ENCODE measurements at regions not wholly inside any gene's neighbourhood (a gene's known extent, or its start where the extent isn't known, plus 50 kb on each side); places are given as distances from the start of the nearest gene placed in this dataset.

DNA sequence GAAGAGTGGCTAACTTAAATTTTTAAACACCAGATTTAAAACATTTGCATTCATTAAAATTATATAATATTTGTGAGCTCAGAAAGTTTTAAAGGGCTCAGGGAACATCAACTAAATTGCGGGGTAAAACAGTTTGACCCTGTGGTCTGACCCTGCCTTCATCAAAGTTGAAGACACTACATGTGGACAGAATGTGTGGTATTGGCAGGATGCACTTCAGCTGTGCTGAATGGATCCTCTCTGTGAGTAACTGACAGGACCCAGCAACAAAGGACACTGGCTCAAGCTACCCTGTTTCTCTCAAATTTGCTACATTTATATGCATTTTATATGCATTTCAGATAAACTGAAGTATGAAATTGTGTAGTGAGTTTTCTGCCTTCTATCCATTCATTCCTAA, 288.5 kb downstream of the ZNF608 start:
- H3K27ac ChIP-seq (ENCODE audit: extremely low read depth, low read depth, low read length), result no peak overlapping the region
- ChIA-PET POLR2A (no interaction called here), CTCF (interaction anchor here (0.6 kb wide), 1 partner anchor 694 kb away, joined by 3 read pairs; no protein-coding TSS in a partner anchor)

DNA sequence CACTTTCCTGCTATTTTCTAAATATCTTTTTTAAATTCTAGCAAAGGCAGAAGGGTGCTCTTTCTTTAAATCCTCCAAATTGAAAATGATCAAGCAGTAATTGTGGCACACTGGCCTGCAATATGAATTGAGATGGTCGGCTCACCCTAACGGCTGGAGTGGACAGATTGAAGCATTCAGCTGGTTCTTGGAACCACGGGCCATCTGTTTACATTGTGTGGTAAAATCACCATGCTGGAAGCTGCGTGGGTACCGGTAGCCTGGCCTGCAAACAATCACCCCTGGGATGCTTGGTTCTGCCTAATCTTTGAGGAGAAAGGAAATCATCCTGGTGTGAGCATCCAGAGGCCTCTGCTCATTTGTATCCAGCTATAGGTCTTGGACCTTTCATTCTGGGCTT, 289.3 kb downstream of the ZNF608 start:
- ChIA-PET CTCF (no interaction called here), POLR2A (no interaction called here)
- Histone ChIP-seq H3K9me3 (ENCODE audit: control insufficient read depth, insufficient read depth, low read depth, low read length) (no peaks in the 10 kb centered on the region), H3K27ac (ENCODE audit: extremely low read depth, low read depth, low read length) (no peak overlapping the region), H3K36me3 (ENCODE audit: control insufficient read depth in 2 of 2, insufficient read depth in 1 of 2, low read length in 2 of 2) (no peaks in the 10 kb centered on the region), H3K4me3 (ENCODE audit: low read depth, low read length) (no peak overlapping the region), H3K4me1 (ENCODE audit: control insufficient read depth, insufficient read depth, low read length) (no peaks in the 10 kb centered on the region)
- no peak for TF ChIP-seq ZNF510 (tag by site-specific recombination; IDR thresholded peaks at IDR 0.05; ENCODE audit: insufficient replicate concordance)
- no peak for TF ChIP-seq ZNF792 (tag by site-specific recombination; IDR thresholded peaks at IDR 0.05)
- TF ChIP-seq, protein P1, sequence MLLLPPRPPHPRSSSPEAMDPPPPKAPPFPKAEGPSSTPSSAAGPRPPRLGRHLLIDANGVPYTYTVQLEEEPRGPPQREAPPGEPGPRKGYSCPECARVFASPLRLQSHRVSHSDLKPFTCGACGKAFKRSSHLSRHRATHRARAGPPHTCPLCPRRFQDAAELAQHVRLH (tag by site-specific recombination; IDR thresholded peaks at IDR 0.05), result no peak
- TF ChIP-seq, protein P2, sequence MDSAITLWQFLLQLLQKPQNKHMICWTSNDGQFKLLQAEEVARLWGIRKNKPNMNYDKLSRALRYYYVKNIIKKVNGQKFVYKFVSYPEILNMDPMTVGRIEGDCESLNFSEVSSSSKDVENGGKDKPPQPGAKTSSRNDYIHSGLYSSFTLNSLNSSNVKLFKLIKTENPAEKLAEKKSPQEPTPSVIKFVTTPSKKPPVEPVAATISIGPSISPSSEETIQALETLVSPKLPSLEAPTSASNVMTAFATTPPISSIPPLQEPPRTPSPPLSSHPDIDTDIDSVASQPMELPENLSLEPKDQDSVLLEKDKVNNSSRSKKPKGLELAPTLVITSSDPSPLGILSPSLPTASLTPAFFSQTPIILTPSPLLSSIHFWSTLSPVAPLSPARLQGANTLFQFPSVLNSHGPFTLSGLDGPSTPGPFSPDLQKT (IDR thresholded peaks at IDR 0.05; ENCODE audit: borderline replicate concordance, low read depth, low read length), result no peak
- no peak for TF ChIP-seq ZNF514 (tag by site-specific recombination; IDR thresholded peaks at IDR 0.05)
- no peak for TF ChIP-seq GLIS2 (tag by site-specific recombination; IDR thresholded peaks at IDR 0.05)
- TF ChIP-seq YY1 (tag by site-specific recombination; IDR thresholded peaks at IDR 0.05), result no peak
- no peak for TF ChIP-seq ZNF24 (tag by site-specific recombination; IDR thresholded peaks at IDR 0.05)
- no peak for TF ChIP-seq ZIC2 (tag by site-specific recombination; IDR thresholded peaks at IDR 0.05)
- TF ChIP-seq ZNF48 (tag by site-specific recombination; IDR thresholded peaks at IDR 0.05), result no peak
- no peak for TF ChIP-seq ZNF174 (tag by site-specific recombination; IDR thresholded peaks at IDR 0.05)

More for the DNA sequence above, 288.5 kb downstream of the ZNF608 start:
- Histone ChIP-seq H3K4me1 (ENCODE audit: control insufficient read depth, insufficient read depth, low read length) (no peaks in the 10 kb centered on the region), H3K36me3 (ENCODE audit: control insufficient read depth in 2 of 2, insufficient read depth in 1 of 2, low read length in 2 of 2) (no peaks in the 10 kb centered on the region), H3K4me3 (ENCODE audit: low read depth, low read length) (no peak overlapping the region), H3K9me3 (ENCODE audit: control insufficient read depth, insufficient read depth, low read depth, low read length) (no peaks in the 10 kb centered on the region)
- TF ChIP-seq HOXC10 (CRISPR knock-in tag; IDR thresholded peaks at IDR 0.05) (no peak), ZNF544 (tag by site-specific recombination; IDR thresholded peaks at IDR 0.05) (no peak), ZNF132 (tag by site-specific recombination; IDR thresholded peaks at IDR 0.05; ENCODE audit: borderline replicate concordance) (no peak), ZNF146 (tag by site-specific recombination; IDR thresholded peaks at IDR 0.05) (no peak), ZNF121 (tag by site-specific recombination; IDR thresholded peaks at IDR 0.05) (no peak), ZNF791 (tag by site-specific recombination; IDR thresholded peaks at IDR 0.05) (no peak)
- TF ChIP-seq, protein P3, sequence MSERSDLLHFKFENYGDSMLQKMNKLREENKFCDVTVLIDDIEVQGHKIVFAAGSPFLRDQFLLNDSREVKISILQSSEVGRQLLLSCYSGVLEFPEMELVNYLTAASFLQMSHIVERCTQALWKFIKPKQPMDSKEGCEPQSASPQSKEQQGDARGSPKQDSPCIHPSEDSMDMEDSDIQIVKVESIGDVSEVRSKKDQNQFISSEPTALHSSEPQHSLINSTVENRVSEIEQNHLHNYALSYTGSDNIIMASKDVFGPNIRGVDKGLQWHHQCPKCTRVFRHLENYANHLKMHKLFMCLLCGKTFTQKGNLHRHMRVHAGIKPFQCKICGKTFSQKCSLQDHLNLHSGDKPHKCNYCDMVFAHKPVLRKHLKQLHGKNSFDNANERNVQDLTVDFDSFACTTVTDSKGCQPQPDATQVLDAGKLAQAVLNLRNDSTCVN (tag by site-specific recombination; optimal IDR thresholded peaks at IDR 0.05), result no peak
- TF ChIP-seq, protein P4, sequence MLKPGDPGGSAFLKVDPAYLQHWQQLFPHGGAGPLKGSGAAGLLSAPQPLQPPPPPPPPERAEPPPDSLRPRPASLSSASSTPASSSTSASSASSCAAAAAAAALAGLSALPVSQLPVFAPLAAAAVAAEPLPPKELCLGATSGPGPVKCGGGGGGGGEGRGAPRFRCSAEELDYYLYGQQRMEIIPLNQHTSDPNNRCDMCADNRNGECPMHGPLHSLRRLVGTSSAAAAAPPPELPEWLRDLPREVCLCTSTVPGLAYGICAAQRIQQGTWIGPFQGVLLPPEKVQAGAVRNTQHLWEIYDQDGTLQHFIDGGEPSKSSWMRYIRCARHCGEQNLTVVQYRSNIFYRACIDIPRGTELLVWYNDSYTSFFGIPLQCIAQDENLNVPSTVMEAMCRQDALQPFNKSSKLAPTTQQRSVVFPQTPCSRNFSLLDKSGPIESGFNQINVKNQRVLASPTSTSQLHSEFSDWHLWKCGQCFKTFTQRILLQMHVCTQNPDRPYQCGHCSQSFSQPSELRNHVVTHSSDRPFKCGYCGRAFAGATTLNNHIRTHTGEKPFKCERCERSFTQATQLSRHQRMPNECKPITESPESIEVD (tag by site-specific recombination; IDR thresholded peaks at IDR 0.05), result no peak

DNA sequence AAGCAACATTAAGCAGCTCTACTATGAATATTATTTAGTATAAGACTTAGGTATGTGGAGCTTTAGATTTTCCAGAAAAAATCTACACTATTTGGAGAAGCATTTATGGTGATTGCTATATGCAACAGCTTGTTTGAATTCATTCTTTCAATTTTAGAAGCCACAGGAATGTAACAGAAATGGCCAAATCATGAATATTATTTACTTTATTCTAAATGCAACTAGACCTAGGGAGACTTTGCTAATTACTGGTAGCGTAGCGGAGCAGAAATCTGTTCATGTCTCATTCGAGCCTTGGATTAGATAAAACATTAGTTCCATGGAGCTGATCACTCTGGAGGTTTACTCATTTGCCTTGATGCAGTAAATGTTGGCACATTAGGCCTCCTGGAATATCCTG, 290.2 kb downstream of the ZNF608 start:
- Histone ChIP-seq H3K4me3 (ENCODE audit: low read depth, low read length) (no peak overlapping the region), H3K4me1 (ENCODE audit: control insufficient read depth, insufficient read depth, low read length) (no peaks in the 10 kb centered on the region), H3K9me3 (ENCODE audit: control insufficient read depth, insufficient read depth, low read depth, low read length) (no peaks in the 10 kb centered on the region), H3K27ac (ENCODE audit: extremely low read depth, low read depth, low read length) (no peak overlapping the region), H3K36me3 (ENCODE audit: control insufficient read depth in 2 of 2, insufficient read depth in 1 of 2, low read length in 2 of 2) (no peaks in the 10 kb centered on the region)
- ChIA-PET POLR2A (no interaction called here), CTCF (no interaction called here)
- TF ChIP-seq, protein P5, sequence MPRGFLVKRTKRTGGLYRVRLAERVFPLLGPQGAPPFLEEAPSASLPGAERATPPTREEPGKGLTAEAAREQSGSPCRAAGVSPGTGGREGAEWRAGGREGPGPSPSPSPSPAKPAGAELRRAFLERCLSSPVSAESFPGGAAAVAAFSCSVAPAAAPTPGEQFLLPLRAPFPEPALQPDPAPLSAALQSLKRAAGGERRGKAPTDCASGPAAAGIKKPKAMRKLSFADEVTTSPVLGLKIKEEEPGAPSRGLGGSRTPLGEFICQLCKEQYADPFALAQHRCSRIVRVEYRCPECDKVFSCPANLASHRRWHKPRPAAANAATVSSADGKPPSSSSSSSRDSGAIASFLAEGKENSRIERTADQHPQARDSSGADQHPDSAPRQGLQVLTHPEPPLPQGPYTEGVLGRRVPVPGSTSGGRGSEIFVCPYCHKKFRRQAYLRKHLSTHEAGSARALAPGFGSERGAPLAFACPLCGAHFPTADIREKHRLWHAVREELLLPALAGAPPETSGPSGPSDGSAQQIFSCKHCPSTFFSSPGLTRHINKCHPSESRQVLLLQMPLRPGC (tag by site-specific recombination; IDR thresholded peaks at IDR 0.05), result no peak
- TF ChIP-seq SP3 (tag by site-specific recombination; IDR thresholded peaks at IDR 0.05), result no peak
- no peak for TF ChIP-seq ZNF146 (tag by site-specific recombination; IDR thresholded peaks at IDR 0.05)
- TF ChIP-seq ZNF623 (tag by site-specific recombination; IDR thresholded peaks at IDR 0.05), result no peak
- TF ChIP-seq KLF16 (tag by site-specific recombination; IDR thresholded peaks at IDR 0.05), result no peak
- TF ChIP-seq KLF8 (tag by site-specific recombination; IDR thresholded peaks at IDR 0.05), result no peak
- TF ChIP-seq, protein P6, sequence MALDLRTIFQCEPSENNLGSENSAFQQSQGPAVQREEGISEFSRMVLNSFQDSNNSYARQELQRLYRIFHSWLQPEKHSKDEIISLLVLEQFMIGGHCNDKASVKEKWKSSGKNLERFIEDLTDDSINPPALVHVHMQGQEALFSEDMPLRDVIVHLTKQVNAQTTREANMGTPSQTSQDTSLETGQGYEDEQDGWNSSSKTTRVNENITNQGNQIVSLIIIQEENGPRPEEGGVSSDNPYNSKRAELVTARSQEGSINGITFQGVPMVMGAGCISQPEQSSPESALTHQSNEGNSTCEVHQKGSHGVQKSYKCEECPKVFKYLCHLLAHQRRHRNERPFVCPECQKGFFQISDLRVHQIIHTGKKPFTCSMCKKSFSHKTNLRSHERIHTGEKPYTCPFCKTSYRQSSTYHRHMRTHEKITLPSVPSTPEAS (tag by site-specific recombination; IDR thresholded peaks at IDR 0.05), result no peak
- TF ChIP-seq ZIC2 (tag by site-specific recombination; IDR thresholded peaks at IDR 0.05), result no peak
- TF ChIP-seq OVOL3 (tag by site-specific recombination; IDR thresholded peaks at IDR 0.05), result no peak
- no peak for TF ChIP-seq GLIS2 (tag by site-specific recombination; IDR thresholded peaks at IDR 0.05)
- no peak for TF ChIP-seq ZSCAN30 (tag by site-specific recombination; IDR thresholded peaks at IDR 0.05)

Measured in HEK293 (cell line).